Right renal pelvis (tissue), 4 donors: ENCODE measurements at regions not wholly inside any gene's neighbourhood (a gene's known extent, or its start where the extent isn't known, plus 50 kb on each side); places are given as distances from the start of the nearest gene placed in this dataset.

Experiments
- DNase-seq, 4 donors: peaks; one replicate each; pipeline ENCODE4 v3.0.0-alpha.2; 2013; ENCODE audit warnings: low read depth in 4 of 4, low spot score in 3 of 4, missing footprints in 1 of 4

- no peak for DNase-seq
Measured at GRCh38 chr3:118828351-118828750, 206.3 kb downstream of the IGSF11 start.

DNA sequence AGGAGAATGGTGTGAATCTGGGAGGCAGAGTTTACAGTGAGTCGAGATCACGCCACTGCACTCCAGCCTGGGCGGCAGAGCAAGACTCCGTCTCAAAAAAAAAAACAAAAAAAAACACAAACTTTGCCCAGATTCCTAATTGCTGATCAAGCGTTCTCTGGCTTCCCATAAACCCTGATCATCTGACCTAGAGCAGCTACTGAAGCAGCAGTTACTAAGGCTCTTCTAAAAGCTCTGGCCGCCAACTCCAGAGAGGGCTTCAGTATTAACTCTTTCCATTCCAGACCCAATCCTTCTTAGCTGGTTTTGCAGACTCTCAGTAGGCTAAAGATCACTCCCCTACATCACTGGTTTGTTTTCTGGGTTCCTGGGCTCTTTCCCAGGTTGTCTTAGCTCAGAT lies 201.6 kb downstream of the IGSF11 start:
- no peak for DNase-seq

- no peak for DNase-seq
Measured at GRCh38 chr3:118838871-118839270, 195.8 kb downstream of the IGSF11 start.

- DNase-seq = no peak
Measured at GRCh38 chr3:118842147-118842863, 192.3 kb downstream of the IGSF11 start.

- DNase-seq = no peak
Measured at GRCh38 chr3:118846176-118846575, 188.5 kb downstream of the IGSF11 start.
